ENCODE measurements at regions not wholly inside any gene's neighbourhood (a gene's known extent, or its start where the extent isn't known, plus 50 kb on each side); places are given as distances from the start of the nearest gene placed in this dataset.

- in situ Hi-C loops (cut with HindIII; ENCODE audit: low sequenced_read_pairs), result no loop called here
Measured at GRCh38 chr13:61833228-61833627, 417.6 kb upstream of the PCDH20 start.

GRCh38 chr13:61831026-61831425 is 415.4 kb upstream of the PCDH20 start:
- in situ Hi-C loops (cut with HindIII; ENCODE audit: low sequenced_read_pairs), result no loop called here
- H3K4me3 ChIP-seq (ENCODE audit: low read depth, low read length), result no peak overlapping the region
- TF ChIP-seq CTCF (IDR thresholded peaks at IDR 0.05; ENCODE audit: low read depth, low read length, missing control alignments), result no peak
- no peak for DNase-seq (ENCODE audit: low read depth)

More at GRCh38 chr13:61833228-61833627, 417.6 kb upstream of the PCDH20 start:
- no peak for DNase-seq (ENCODE audit: low read depth)
- no peak overlapping the region for H3K4me3 ChIP-seq (ENCODE audit: low read depth, low read length)
- no peak for TF ChIP-seq CTCF (IDR thresholded peaks at IDR 0.05; ENCODE audit: low read depth, low read length, missing control alignments)

GRCh38 chr13:61830475-61830874 is 414.8 kb upstream of the PCDH20 start:
- no peak for TF ChIP-seq CTCF (IDR thresholded peaks at IDR 0.05; ENCODE audit: low read depth, low read length, missing control alignments)
- no peak overlapping the region for H3K4me3 ChIP-seq (ENCODE audit: low read depth, low read length)
- in situ Hi-C loops (cut with HindIII; ENCODE audit: low sequenced_read_pairs), result no loop called here
- no peak for DNase-seq (ENCODE audit: low read depth)

GRCh38 chr13:61824168-61824567 is 408.5 kb upstream of the PCDH20 start:
- in situ Hi-C loops (cut with HindIII; ENCODE audit: low sequenced_read_pairs), result no loop called here
- no peak overlapping the region for H3K4me3 ChIP-seq (ENCODE audit: low read depth, low read length)
- TF ChIP-seq CTCF (IDR thresholded peaks at IDR 0.05; ENCODE audit: low read depth, low read length, missing control alignments), result no peak
- no peak for DNase-seq (ENCODE audit: low read depth)

- in situ Hi-C loops (cut with HindIII; ENCODE audit: low sequenced_read_pairs), result no loop called here
- H3K4me3 ChIP-seq (ENCODE audit: low read depth, low read length), result no peak overlapping the region
- DNase-seq (ENCODE audit: low read depth), result no peak
- TF ChIP-seq CTCF (IDR thresholded peaks at IDR 0.05; ENCODE audit: low read depth, low read length, missing control alignments), result no peak
Measured at GRCh38 chr13:61812286-61812685, 396.6 kb upstream of the PCDH20 start.

GRCh38 chr13:61810065-61810464 is 394.4 kb upstream of the PCDH20 start:
- H3K4me3 ChIP-seq (ENCODE audit: low read depth, low read length), result no peak overlapping the region
- no peak for TF ChIP-seq CTCF (IDR thresholded peaks at IDR 0.05; ENCODE audit: low read depth, low read length, missing control alignments)
- DNase-seq (ENCODE audit: low read depth), result no peak
- in situ Hi-C loops (cut with HindIII; ENCODE audit: low sequenced_read_pairs), result no loop called here

GRCh38 chr13:61797397-61797796 is 381.7 kb upstream of the PCDH20 start:
- TF ChIP-seq CTCF (IDR thresholded peaks at IDR 0.05; ENCODE audit: low read depth, low read length, missing control alignments), result no peak
- in situ Hi-C loops (cut with HindIII; ENCODE audit: low sequenced_read_pairs), result no loop called here
- no peak for DNase-seq (ENCODE audit: low read depth)
- no peak overlapping the region for H3K4me3 ChIP-seq (ENCODE audit: low read depth, low read length)
